ENCODE measurements at regions not wholly inside any gene's neighbourhood (a gene's known extent, or its start where the extent isn't known, plus 50 kb on each side); places are given as distances from the start of the nearest gene placed in this dataset.

DNA sequence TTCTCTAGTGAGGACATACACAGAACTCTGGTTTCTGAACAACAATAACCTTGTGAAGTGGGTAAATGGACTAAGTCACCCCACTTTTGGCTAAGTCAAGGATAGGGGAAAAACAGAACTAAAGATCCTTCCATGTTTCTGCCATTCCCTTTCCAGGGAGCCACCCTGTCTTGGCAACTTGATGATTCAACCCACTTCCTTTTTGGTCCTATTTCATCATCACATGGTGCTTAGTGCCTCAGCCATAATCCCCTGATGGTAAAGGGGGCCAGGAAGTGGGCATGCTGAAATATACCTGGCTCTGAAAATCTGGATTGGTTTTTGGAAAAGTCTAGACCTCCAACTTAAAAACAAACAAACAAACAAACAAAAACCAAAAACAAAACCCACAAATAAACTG, 206.4 kb upstream of the FOXD3 start:
- no peak for TF ChIP-seq SPI1 (IDR thresholded peaks at IDR 0.05; ENCODE audit: low read depth, low read length)
- no peak for TF ChIP-seq POLR2A (IDR thresholded peaks at IDR 0.05; ENCODE audit: low read depth, low read length)
- TF ChIP-seq PAX5 (IDR thresholded peaks at IDR 0.05; ENCODE audit: insufficient read depth, low read length, severe bottlenecking), result no peak

Measured in GM12891 (cell line).